Glomerular endothelial cell (primary cell): ENCODE measurements at regions not wholly inside any gene's neighbourhood (a gene's known extent, or its start where the extent isn't known, plus 50 kb on each side); places are given as distances from the start of the nearest gene placed in this dataset.
"Not testable (repeated sequence)": the region's sequence is repeated elsewhere in the genome, so short reads cannot be mapped to it uniquely, and the experiment has no call there.

Experiments used
- DNase-seq: peaks from one replicate; pipeline ENCODE4 v3.0.0-alpha.2; 2011; ENCODE audit warnings: low read depth, low spot score; ENCODE audit errors: extremely low read depth

- DNase-seq, result no peak
Observed at GRCh38 chr9:102941868-102942267, 53.3 kb upstream of the CYLC2 start.

GRCh38 chr9:102922526-102922925, 72.6 kb upstream of the CYLC2 start:
- DNase-seq, result no peak

GRCh38 chr9:102911185-102911584, 83.9 kb upstream of the CYLC2 start:
- DNase-seq, result no peak

DNA sequence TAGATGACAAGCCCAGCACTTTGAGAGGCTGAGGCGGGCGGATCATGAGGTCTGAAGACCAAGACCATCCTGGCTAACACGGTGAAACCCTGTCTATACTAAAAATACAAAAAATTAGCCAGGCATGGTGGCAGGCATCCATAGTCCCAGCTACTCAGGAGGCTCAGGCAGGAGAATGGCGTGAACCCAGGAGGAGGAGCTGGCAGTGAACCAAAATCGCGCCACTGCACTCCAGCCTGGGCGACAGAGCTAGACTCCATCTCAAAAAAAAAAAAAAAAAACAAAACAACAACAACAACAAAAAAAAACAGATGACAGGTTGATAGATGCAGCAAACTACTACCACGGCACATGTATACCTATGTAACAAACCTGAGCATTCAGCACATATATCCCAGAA, 89.3 kb upstream of the CYLC2 start:
- DNase-seq, result not testable (repeated sequence)

DNA sequence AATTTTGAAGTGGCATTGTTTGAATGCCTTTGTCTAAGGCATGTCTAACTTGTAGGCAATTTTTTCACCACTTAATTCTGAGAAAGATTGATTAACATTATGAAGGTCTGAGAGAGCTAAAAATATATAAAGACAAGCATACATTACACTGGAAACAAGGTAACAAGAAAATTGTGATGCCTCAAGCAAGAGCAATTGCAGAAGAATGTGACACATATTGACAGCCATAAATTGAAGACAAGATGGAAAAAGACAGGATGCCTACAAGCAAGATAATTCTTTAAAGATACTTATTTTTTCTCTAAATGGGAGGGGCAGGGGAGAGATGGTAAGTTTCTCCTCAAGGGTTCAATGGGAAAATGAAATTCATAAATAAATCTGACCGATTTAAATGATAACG, 103.1 kb upstream of the CYLC2 start:
- no peak for DNase-seq

DNA sequence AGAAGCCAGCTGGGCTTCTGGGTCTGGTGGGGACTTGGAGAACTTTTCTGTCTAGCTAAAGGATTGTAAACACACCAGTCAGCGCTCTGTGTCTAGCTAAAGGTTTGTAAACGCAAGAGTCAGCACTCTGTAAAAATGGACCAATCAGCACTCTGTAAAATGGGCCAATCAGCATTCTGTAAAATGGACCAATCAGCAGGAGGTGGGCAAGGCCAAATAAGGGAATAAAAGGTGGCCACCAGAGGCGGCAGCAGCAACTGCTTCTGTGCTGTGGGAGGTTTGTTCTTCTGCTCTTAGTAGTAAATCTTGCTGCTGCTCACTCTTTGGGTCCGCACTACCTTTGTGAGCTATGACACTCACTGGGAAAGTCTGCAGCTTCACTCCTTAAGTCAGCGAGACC, 106.4 kb upstream of the CYLC2 start:
- not testable (repeated sequence) for DNase-seq

- DNase-seq, result no peak
Observed at GRCh38 chr9:102875687-102876086, 119.4 kb upstream of the CYLC2 start.

DNA sequence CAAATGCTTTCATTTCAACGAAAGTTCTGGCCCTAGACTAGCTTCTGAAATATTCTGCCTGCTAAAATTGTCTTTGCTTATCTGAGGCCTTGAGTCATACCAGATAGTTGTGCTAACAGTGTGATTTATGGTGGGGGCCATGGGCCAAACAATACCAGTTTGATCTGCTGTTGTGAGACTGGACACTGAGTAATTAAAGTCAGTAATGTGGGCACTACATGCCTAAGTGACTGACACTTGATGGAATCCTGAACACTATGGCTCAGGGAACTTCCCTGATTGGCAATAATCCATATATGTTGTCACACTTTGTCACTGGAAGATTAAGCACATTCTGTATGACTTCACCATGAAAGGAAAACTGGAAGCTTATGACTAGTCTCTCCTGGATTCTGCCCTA, 127.6 kb upstream of the CYLC2 start:
- DNase-seq, result peak; percentile 34

- DNase-seq, result no peak
Observed at GRCh38 chr9:102862478-102862877, 132.7 kb upstream of the CYLC2 start.

DNA sequence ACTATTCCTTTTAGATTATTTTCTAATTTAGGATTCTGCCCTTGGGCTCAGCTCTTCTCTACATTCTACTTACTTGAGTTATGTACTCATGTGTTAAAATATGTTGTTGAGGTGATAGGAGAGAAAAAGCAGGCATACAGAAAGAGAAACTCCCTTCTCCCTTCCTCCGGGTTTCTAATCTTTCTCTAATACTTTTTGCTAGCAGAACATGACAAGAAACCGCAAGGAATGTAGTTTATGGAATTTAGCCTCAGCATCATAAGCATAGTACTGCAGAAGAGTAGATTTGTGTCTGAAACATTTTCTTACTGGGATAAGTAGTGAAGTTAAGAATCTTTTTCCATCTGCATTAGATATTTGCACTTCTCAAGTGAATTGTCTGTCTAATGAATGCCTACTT, 139.5 kb upstream of the CYLC2 start:
- DNase-seq, result no peak

DNA sequence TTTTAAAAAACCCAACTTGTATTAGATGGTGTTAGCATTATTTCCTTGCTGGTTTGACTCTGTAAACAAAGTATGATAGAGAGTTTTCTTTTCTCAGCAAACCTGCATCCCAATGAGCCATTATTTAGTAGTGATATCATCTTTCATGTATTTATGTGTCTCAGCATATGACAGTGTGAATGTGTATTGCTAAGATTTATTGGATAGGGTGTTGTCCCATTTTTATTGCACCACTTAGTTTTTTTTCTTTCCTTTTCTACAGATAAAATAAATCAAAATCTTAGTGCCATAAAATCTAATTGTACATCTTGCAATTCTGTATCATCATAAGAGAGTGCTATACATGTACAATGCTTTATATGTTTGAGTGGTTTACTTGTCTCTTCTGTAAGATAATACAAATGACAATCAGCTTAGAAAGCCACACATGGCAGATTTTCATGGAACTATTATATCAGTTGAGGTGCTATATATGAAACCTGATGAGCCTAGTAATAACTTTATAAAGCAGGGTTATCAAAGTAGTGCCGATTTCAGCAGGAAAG, 149.2 kb upstream of the CYLC2 start:
- no peak for DNase-seq

DNA sequence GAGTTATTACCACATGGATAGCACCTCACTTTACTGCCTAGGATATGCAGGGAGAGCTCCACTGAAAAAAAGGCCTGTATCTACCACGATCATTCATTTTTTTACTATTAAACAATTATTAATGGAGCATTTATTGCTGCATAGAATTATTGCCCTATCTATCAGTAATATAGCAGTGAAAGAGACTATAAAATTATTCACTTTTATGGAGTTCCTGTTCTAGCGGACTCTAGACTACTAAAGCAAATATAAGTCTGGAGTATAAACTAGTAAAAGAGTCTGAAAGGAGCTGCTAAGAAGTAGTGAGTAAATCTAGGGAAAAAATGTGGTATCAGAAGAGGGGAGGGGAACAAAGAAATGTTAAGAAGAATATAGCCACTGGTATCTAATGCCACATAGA, 150.4 kb upstream of the CYLC2 start:
- no peak for DNase-seq

GRCh38 chr9:102842423-102842822, 152.7 kb upstream of the CYLC2 start:
- DNase-seq, result no peak

DNA sequence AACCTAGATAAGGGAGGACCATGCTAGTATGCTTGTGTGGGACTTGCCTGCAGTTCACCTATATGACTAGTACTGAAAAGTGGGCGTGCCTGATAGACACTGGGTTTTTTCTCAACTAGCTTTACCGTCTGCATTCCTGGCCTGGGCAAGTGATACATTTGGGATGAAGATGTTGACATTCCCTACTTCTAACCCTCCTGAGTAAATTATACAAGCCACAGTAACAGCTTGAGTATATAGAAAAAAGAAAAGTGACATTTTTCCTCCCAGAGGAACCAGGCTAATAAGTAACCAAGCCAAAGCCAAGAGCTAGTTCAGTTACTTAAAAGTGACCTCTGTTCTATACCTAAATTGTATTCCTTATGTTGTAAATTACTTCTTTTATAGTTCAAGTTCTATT, 153.8 kb upstream of the CYLC2 start:
- DNase-seq, result no peak

DNA sequence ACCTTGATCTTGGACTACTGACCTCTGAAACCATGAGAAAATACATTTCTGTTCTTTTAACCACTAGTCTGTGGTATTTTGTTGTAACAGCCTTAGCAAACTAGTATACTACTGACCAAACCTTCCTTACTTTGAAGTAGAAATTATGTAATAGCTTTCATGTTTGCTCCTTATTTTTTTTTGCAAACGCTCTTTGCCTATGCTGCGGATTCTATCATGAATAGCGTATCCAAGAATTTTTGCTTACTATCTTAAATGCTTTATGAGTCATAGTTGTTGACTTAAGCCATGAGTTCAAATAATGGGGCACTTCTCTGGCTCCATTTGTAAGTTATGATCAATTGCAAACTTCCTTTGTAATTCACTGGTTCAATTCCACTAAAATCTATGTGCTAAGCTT, 154.8 kb upstream of the CYLC2 start:
- no peak for DNase-seq

- DNase-seq, result no peak
Observed at GRCh38 chr9:102832814-102833213, 162.3 kb upstream of the CYLC2 start.

DNA sequence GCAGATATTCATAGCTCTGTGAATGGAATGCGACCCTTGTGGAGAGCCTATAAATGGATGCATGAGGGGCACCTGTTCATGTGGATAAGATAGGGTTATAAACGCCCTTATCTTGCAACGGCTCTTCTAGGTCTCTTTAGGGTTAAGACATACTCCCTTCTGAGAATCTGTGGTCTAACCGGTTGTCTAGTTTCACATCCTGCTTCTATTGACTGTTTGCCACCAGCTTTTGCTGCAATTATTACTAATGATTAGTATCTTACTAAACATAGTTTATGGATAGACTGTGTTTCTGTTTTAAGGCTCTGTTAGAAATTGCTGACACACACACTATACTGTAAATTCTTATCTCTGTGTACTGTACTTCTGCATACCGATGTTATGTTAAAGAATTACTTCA, 198.9 kb upstream of the CYLC2 start:
- no peak for DNase-seq

- DNase-seq, result no peak
Observed at GRCh38 chr9:102795532-102795931, 199.6 kb upstream of the CYLC2 start.

DNA sequence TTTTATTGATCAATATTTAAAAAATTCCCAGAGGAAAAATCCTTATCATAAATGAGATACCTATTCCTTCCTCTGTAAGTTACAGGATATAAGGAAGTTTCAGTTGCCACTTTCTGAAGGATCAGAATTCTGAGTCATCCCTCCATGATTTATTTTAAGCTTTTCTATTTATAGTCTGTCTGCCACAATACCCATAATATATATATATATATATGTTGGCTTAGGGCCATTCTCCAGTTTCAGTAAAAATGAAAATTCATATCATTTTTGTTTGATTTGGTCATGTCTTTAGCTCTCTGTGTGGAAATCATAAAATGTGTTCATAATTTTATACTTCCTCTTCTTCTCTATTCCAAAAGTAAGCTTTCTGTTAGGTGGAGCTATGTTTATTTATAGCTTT, 215.8 kb upstream of the CYLC2 start:
- DNase-seq, result no peak

DNA sequence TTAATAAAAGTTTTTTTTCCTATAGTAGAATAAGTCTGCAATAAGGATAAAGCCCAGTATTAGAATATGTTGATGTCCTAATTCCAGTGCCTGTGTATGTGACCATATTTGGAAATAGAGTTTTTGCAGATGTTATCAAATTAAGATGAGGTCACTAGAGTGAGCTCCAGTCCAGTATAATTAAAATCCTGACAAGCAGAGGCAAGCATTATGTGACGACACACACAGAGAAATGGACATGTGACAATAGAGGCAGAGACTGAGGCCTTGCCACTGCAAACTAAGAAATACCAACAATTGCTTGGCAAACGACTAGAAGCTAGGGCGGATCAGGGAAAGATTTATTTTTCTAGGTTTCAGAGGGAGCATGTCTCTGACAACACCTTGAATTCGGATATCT, 216.4 kb upstream of the CYLC2 start:
- no peak for DNase-seq

DNA sequence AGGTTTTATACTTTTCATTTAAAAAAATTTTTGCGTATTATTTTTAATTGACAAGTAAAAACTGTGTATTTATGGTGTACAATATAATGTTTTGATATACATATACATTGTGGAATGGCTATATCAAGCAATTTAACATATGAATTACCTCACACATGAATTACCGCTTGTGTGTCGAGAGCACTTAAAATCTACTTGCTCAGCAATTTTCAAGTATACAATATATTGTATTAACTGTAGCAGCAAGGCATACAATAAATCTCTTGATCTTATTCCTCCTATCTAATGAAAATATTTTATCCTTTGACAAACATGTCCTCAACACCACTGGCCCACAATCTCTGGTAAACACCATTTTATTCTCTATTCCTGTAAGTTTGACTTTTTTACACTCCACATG, 224.4 kb upstream of the CYLC2 start:
- DNase-seq, result no peak

DNA sequence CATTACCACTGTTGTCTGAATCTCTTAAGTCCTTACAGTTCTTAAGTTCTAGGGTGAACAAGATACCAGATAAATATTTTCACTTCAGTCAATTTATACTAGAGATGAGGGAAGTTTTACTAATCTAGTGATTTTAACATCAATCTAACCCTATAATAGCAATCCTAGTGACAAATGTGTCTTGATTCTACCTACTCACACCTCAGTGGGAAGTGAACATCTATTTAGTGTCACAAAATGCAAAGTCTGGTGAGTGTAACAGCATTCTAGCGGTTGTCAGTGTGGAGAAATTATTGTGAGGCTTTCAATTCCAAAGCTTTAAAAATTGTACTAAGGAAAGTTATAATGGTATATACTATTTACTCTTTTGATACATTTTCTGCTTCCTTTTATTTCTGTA, 225.8 kb upstream of the CYLC2 start:
- no peak for DNase-seq

DNA sequence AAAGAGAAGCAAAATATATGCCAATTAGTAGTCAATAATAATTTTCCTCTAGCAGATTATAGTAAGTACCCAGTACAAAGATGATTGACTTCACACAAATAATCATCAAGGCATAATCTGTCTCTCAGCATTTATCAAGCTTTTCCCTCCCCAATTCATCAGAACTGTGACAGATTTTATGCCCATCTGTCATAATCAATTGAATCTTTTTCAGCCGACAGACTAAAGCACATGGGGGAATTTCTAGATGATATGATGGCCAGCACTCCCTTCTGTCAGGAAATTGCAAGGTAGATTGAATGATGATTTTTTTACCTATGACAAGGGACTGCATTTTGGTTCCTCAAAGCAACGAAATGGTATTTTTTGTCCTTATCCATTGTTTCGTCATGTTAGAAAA, 227.1 kb upstream of the CYLC2 start:
- no peak for DNase-seq

GRCh38 chr9:102767076-102767475, 228.1 kb upstream of the CYLC2 start:
- DNase-seq, result no peak
